ENCODE measurements at regions not wholly inside any gene's neighbourhood (a gene's known extent, or its start where the extent isn't known, plus 50 kb on each side); places are given as distances from the start of the nearest gene placed in this dataset.

DNA sequence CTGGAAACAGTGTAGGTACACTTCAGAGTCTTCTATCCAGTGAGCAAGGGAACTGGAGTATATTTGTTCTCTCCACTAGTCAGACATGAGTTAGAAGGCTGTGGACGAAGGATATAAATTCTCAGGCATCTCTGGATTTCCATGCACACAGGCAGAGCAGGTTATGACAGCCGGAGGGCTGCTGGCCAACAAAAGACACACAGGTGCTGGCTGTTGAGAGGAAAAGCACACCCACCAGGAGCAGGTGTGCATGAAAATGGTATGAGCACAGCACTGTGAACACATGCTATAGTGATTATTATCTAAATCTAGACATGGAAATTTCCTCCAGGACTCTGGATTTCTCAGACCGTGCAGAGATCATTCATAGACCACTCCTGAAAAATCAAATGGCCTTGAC, 444.7 kb upstream of the RPS6KA3 start:
- no peaks in the 10 kb centered on the region for H3K27me3 ChIP-seq (ENCODE audit: control insufficient read depth, insufficient read depth, low read length)
- TF ChIP-seq, protein P1, sequence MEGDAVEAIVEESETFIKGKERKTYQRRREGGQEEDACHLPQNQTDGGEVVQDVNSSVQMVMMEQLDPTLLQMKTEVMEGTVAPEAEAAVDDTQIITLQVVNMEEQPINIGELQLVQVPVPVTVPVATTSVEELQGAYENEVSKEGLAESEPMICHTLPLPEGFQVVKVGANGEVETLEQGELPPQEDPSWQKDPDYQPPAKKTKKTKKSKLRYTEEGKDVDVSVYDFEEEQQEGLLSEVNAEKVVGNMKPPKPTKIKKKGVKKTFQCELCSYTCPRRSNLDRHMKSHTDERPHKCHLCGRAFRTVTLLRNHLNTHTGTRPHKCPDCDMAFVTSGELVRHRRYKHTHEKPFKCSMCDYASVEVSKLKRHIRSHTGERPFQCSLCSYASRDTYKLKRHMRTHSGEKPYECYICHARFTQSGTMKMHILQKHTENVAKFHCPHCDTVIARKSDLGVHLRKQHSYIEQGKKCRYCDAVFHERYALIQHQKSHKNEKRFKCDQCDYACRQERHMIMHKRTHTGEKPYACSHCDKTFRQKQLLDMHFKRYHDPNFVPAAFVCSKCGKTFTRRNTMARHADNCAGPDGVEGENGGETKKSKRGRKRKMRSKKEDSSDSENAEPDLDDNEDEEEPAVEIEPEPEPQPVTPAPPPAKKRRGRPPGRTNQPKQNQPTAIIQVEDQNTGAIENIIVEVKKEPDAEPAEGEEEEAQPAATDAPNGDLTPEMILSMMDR (IDR thresholded peaks at IDR 0.05; ENCODE audit: insufficient read depth, low read length, poor library complexity, severe bottlenecking), result no peak

DNA sequence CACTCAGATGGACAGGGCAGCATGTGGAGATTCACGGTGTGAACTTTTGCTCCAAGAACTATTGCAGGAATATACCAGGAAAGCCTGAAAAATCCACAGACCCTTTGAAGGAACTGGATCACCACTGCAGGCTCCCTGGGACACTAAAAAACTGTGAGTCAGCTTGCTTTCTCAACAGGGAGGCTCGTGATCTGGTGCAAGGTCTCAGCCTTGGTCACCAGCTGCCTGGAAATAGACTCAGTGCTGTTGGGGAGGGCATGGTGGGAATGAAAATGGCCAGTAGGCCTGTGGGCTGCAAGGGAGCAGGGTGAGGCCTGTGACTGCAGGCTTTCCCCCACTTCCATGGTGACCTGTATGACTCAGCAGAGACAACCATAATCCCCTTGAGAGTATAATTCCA, 426.4 kb upstream of the RPS6KA3 start:
- Histone ChIP-seq H3K4me3 (ENCODE audit: low read depth, low read length) (no peak overlapping the region), H3K27me3 (ENCODE audit: control insufficient read depth, insufficient read depth, low read length) (no peaks in the 10 kb centered on the region), H3K36me3 (ENCODE audit: control insufficient read depth, insufficient read depth, low read length) (no peaks in the 10 kb centered on the region)
- TF ChIP-seq, protein P1 (IDR thresholded peaks at IDR 0.05; ENCODE audit: insufficient read depth, low read length, poor library complexity, severe bottlenecking), result no peak
- no peak for DNase-seq (ENCODE audit: low read depth)

More for the DNA sequence above, 444.7 kb upstream of the RPS6KA3 start:
- Histone ChIP-seq H3K4me3 (ENCODE audit: low read depth, low read length) (no peak overlapping the region), H3K36me3 (ENCODE audit: control insufficient read depth, insufficient read depth, low read length) (no peaks in the 10 kb centered on the region)
- no peak for DNase-seq (ENCODE audit: low read depth)

DNA sequence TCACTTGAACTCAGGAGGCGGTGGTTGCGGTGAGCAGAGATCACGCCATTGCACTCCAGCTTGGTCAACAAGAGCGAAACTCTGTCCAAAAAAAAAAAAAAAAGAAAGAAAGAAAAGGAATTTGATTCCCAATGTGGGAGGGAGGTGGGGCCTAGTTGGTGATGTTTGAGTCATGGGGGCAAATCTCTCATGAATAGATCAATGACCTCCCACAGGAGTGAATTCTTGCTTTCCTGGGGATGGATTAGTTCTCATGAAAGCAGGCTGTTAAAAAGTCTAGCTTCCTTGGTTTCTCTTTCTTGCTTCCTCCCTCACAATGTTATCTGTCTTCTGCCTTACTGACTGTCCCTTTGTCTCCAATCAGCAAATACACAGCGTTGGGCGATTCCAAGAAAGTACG, 419.5 kb upstream of the RPS6KA3 start:
- TF ChIP-seq, protein P1 (IDR thresholded peaks at IDR 0.05; ENCODE audit: insufficient read depth, low read length, poor library complexity, severe bottlenecking), result no peak

DNA sequence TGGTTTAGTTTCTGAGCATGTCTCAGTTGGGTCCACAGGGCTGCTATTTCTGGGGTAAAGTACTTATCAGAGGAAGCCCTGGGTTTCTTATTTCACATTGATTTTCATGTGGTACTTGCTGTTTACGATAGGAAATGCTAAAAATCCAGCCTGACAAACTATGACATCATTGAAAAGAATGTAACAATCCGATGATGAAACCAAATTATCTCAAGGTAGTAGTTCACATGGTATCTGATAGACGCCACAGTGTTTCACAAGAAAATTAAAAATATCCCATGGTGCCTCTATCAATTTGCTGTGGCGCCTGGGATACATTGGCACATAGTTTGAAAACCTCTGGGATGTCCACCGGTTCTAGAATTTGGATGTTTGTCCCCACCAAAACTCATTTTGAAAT, 418.9 kb upstream of the RPS6KA3 start:
- no peaks in the 10 kb centered on the region for H3K27me3 ChIP-seq (ENCODE audit: control insufficient read depth, insufficient read depth, low read length)
- TF ChIP-seq, protein P1 (IDR thresholded peaks at IDR 0.05; ENCODE audit: insufficient read depth, low read length, poor library complexity, severe bottlenecking), result no peak
- no peaks in the 10 kb centered on the region for H3K36me3 ChIP-seq (ENCODE audit: control insufficient read depth, insufficient read depth, low read length)
- DNase-seq (ENCODE audit: low read depth), result no peak
- H3K4me3 ChIP-seq (ENCODE audit: low read depth, low read length), result no peak overlapping the region

More for the DNA sequence above, 419.5 kb upstream of the RPS6KA3 start:
- no peak for DNase-seq (ENCODE audit: low read depth)
- no peaks in the 10 kb centered on the region for H3K36me3 ChIP-seq (ENCODE audit: control insufficient read depth, insufficient read depth, low read length)
- H3K27me3 ChIP-seq (ENCODE audit: control insufficient read depth, insufficient read depth, low read length), result no peaks in the 10 kb centered on the region
- H3K4me3 ChIP-seq (ENCODE audit: low read depth, low read length), result no peak overlapping the region

DNA sequence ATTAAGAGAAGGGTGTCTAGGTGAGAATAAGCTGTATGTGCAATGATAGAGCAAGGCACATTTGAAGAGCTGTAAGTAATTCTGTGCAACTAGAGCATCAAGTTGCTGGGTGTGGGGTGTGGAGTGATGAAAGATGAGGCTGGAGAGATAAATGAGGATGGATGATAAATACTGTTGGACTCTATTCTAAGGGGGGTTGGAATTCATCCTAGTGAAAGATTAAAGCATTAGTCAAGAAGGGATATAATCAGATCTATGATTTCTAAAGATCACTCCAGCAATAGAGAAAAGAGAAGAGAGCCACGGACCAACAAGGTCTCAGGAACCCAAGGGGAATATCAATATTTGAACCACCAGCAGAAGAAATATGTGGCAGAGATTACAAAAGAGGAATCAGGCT, 415.0 kb upstream of the RPS6KA3 start:
- H3K27me3 ChIP-seq (ENCODE audit: control insufficient read depth, insufficient read depth, low read length), result no peaks in the 10 kb centered on the region
- no peak overlapping the region for H3K4me3 ChIP-seq (ENCODE audit: low read depth, low read length)
- no peaks in the 10 kb centered on the region for H3K36me3 ChIP-seq (ENCODE audit: control insufficient read depth, insufficient read depth, low read length)
- TF ChIP-seq, protein P1 (IDR thresholded peaks at IDR 0.05; ENCODE audit: insufficient read depth, low read length, poor library complexity, severe bottlenecking), result no peak
- DNase-seq (ENCODE audit: low read depth), result no peak

DNA sequence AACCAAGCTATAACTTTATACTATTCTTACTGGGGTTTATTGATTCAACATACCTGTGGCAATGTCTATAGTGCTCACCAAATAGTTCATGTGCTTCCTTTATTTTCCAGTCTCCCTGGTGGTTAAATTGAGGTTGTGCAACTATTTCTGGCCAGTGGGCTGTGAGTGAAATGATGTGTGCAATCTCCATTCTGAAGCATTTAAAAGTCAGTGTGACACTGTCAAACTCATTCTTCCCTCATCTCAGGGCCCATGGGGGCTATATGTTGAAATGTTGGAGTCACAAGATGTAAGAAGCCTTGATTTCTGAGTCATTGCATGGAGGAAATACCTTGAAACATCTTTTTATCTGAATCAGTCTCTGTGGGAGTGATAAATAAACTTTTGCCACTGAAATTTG, 414.3 kb upstream of the RPS6KA3 start:
- Histone ChIP-seq H3K27me3 (ENCODE audit: control insufficient read depth, insufficient read depth, low read length) (no peaks in the 10 kb centered on the region), H3K4me3 (ENCODE audit: low read depth, low read length) (no peak overlapping the region), H3K36me3 (ENCODE audit: control insufficient read depth, insufficient read depth, low read length) (no peaks in the 10 kb centered on the region)
- DNase-seq (ENCODE audit: low read depth), result no peak
- TF ChIP-seq, protein P1 (IDR thresholded peaks at IDR 0.05; ENCODE audit: insufficient read depth, low read length, poor library complexity, severe bottlenecking), result peak; percentile 9

Data from kidney epithelial cell (primary cell).